Smooth muscle cell (in vitro differentiated cells): ENCODE measurements at regions not wholly inside any gene's neighbourhood (a gene's known extent, or its start where the extent isn't known, plus 50 kb on each side); places are given as distances from the start of the nearest gene placed in this dataset.

Source experiments
- DNase-seq: peaks from one replicate; lab custom pipeline; 2025; ENCODE audit not compliant: unreplicated experiment; lab: John Stamatoyannopoulos, UW
- H2AFZ ChIP-seq: fragments of 200-600 bp; sonication (generic); 2 replicates; pipeline ENCODE4 v1.6.0; 2016; ENCODE audit warnings: antibody characterized with exemption, low read depth, mild to moderate bottlenecking
- H3F3A ChIP-seq: fragments of 200-600 bp; sonication (generic); 2 replicates; pipeline ENCODE4 v1.6.0; 2017; ENCODE audit warnings: antibody characterized with exemption, low read depth
- H3K27ac ChIP-seq: fragments of 200-600 bp; sonication (generic); 2 replicates; pipeline ENCODE4 v1.5.1; 2016; ENCODE audit warnings: low read depth, mild to moderate bottlenecking
- H3K27me3 ChIP-seq: fragments of 200-600 bp; sonication (generic); 2 replicates; pipeline ENCODE4 v1.6.1; 2016; ENCODE audit warnings: low read depth, mild to moderate bottlenecking
- H3K36me3 ChIP-seq: fragments of 200-600 bp; sonication (generic); 2 replicates; pipeline ENCODE4 v1.5.1; 2016; ENCODE audit warnings: low read depth
- H3K4me1 ChIP-seq: fragments of 200-600 bp; sonication (generic); 2 replicates; pipeline ENCODE4 v1.5.1; 2016; ENCODE audit warnings: low read depth
- H3K4me2 ChIP-seq: fragments of 200-600 bp; sonication (generic); 2 replicates; pipeline ENCODE4 v1.6.0; 2016; ENCODE audit warnings: mild to moderate bottlenecking
- H3K4me3 ChIP-seq: fragments of 200-600 bp; sonication (generic); 2 replicates; pipeline ENCODE4 v1.5.1; 2016; ENCODE audit warnings: mild to moderate bottlenecking
- H3K79me2 ChIP-seq: fragments of 200-600 bp; sonication (generic); 2 replicates; pipeline ENCODE4 v1.6.0; 2016; ENCODE audit warnings: low read depth, mild to moderate bottlenecking
- H3K9ac ChIP-seq: fragments of 200-600 bp; sonication (generic); 2 replicates; pipeline ENCODE4 v1.6.0; 2016; ENCODE audit warnings: low read depth
- H3K9me3 ChIP-seq: fragments of 200-600 bp; sonication (generic); replicated peaks from 2 replicates; pipeline ENCODE4 v1.5.1; 2016; ENCODE audit warnings: low read depth
- H4K20me1 ChIP-seq: fragments of 200-600 bp; sonication (generic); 2 replicates; pipeline ENCODE4 v1.6.0; 2016; ENCODE audit warnings: low read depth
- WGBS: methylation state at CpG from one replicate; pipeline ENCODE4 v1.1.7; 2016; ENCODE audit warnings: low lambda C conversion rate; 5-methylcytosine and 5-hydroxymethylcytosine counted together
- TF ChIP-seq, protein P1 (sequence below): fragments of 200-600 bp; sonication (generic); IDR thresholded peaks from 2 replicates; pipeline ENCODE4 v1.5.1; 2017; ENCODE audit warnings: borderline replicate concordance, mild to moderate bottlenecking, antibody characterized with exemption; ENCODE audit not compliant: insufficient read depth, poor library complexity, severe bottlenecking

DNA sequence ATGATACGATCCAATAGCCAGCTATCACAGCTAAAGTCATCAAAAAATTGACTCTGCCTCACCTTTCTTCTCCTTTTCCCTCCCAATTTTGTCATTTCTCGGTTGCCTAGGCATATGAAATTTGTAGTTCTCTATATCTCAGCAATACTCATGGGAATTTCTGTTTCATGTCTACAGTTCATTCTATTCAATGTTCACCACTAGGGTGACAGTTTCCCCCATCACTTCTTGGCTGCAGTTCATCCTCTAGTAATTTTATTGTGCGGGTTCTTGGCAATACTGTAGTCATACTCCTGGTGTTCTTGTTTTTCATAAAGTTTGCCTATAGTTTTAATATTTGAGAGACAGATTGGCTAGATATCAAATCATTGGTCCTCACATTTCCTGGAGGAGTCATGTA is 872.2 kb upstream of the ID2 start:
- H3K36me3 ChIP-seq: no peaks in the 10 kb centered on the region
- no peaks in the 10 kb centered on the region for H3K79me2 ChIP-seq
- no peaks in the 10 kb centered on the region for H3K9me3 ChIP-seq
- no peak overlapping the region for H3K9ac ChIP-seq
- no peak for DNase-seq
- H3K27ac ChIP-seq: no peak overlapping the region
- no peak overlapping the region for H2AFZ ChIP-seq
- no peak overlapping the region for H3K4me2 ChIP-seq
- no peaks in the 10 kb centered on the region for H3K4me1 ChIP-seq
- H3K27me3 ChIP-seq: no peaks in the 10 kb centered on the region
- no peak overlapping the region for H3K4me3 ChIP-seq
- TF ChIP-seq, protein P1, sequence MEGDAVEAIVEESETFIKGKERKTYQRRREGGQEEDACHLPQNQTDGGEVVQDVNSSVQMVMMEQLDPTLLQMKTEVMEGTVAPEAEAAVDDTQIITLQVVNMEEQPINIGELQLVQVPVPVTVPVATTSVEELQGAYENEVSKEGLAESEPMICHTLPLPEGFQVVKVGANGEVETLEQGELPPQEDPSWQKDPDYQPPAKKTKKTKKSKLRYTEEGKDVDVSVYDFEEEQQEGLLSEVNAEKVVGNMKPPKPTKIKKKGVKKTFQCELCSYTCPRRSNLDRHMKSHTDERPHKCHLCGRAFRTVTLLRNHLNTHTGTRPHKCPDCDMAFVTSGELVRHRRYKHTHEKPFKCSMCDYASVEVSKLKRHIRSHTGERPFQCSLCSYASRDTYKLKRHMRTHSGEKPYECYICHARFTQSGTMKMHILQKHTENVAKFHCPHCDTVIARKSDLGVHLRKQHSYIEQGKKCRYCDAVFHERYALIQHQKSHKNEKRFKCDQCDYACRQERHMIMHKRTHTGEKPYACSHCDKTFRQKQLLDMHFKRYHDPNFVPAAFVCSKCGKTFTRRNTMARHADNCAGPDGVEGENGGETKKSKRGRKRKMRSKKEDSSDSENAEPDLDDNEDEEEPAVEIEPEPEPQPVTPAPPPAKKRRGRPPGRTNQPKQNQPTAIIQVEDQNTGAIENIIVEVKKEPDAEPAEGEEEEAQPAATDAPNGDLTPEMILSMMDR: no peak
- no peaks in the 10 kb centered on the region for H3F3A ChIP-seq
- no peaks in the 10 kb centered on the region for H4K20me1 ChIP-seq
- WGBS: 91% methylated on average over 3 of the region's 3 CpGs

DNA sequence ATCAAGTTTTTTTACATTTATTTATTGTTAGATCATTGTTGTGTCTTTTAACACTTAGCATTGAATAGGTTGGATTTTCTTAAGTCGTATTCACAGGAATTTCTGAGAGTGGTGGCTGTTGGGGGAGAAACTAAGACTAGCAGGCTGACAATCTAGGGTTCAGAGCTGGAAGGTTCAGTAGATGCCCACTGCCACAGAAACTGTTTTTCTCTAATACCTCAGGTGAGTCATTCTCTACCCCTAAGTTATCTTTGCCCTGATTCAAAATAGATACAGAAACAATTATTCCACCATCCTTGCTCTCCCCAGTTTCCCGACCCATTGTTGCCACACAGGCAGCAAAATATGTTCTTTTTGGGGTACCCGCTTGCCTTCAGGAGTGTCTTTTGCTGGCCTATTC is 870.8 kb upstream of the ID2 start:
- TF ChIP-seq, protein P1: no peak
- H3K79me2 ChIP-seq: no peaks in the 10 kb centered on the region
- no peak overlapping the region for H3K27ac ChIP-seq
- no peak overlapping the region for H2AFZ ChIP-seq
- no peak for DNase-seq
- H3F3A ChIP-seq: no peaks in the 10 kb centered on the region
- no peaks in the 10 kb centered on the region for H3K27me3 ChIP-seq
- H3K4me1 ChIP-seq: no peaks in the 10 kb centered on the region
- H3K4me3 ChIP-seq: no peak overlapping the region
- no peak overlapping the region for H3K4me2 ChIP-seq
- no peaks in the 10 kb centered on the region for H3K36me3 ChIP-seq
- no peaks in the 10 kb centered on the region for H4K20me1 ChIP-seq
- no peaks in the 10 kb centered on the region for H3K9me3 ChIP-seq
- H3K9ac ChIP-seq: no peak overlapping the region
- 94% methylated on average over 3 of the region's 3 CpGs for WGBS

DNA sequence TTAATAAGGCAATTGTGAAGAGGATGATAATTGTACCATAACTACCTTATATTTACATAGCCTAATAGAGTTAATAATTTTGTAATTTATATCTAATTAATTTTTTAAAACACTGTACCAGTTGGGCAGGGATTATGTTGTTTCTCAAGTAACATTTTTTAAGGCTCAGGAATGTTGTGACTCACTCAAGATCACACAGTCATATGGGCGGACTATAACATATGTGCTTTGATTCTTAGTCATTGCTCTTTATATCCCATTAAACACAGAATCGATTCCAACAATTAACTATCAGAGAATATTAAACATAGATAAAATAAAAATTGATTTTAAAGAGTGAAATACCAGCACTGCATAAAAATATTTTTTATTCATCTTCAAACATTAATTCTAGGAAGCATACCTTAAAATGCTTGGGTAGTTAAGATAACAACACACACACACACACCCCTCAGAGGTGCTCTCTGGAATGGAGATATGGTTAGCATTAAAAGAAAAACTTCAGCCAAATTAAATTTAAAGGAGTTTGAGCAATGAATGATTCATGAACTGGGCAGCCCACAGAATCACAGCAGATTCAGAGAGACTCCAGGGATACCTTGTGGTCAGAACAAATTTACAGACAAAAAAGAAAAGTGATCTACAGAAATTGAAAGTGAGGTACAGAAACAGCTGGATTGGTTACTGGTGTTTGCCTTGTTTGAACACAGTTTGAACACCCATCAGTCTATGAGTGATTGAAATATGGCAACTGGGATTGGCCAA is 869.4 kb upstream of the ID2 start:
- 41% methylated on average over 2 of the region's 2 CpGs for WGBS
- DNase-seq: no peak

More for the DNA sequence above, 869.4 kb upstream of the ID2 start:
- Histone ChIP-seq H4K20me1 (no peaks in the 10 kb centered on the region), H3K4me3 (no peak overlapping the region), H3K79me2 (no peaks in the 10 kb centered on the region), H3K4me2 (peak overlapping the region; percentile 27), H3K27ac (peak overlapping the region; percentile 80), H3F3A (no peaks in the 10 kb centered on the region), H2AFZ (no peak overlapping the region), H3K36me3 (no peaks in the 10 kb centered on the region), H3K9me3 (no peaks in the 10 kb centered on the region), H3K4me1 (no peaks in the 10 kb centered on the region), H3K27me3 (no peaks in the 10 kb centered on the region), H3K9ac (no peak overlapping the region)
- TF ChIP-seq, protein P1: no peak
